ENCODE measurements at regions not wholly inside any gene's neighbourhood (a gene's known extent, or its start where the extent isn't known, plus 50 kb on each side); places are given as distances from the start of the nearest gene placed in this dataset.

DNA sequence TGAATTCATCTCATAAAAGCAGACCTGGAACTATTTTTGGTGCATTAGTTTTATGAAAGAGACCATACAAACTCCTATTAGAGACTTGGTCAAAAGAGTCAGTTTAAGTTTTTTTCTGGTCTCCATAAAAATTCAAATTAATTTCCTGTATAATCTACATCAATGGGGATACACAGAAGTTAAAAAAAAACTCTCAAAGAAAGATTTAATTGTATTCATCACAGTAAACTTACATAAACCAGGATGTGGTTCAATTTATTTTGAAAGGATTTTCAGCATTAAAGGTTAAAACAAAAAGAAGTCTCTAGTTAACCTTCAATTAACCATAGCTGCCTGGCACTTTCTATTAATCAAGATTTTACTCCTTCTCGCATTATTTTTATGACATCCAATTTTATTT is 530.3 kb upstream of the KCNMB2 start:
- no peak for TF ChIP-seq POLR2A (IDR thresholded peaks at IDR 0.05; ENCODE audit: low read depth, low read length)
- no peak for TF ChIP-seq TAF1 (IDR thresholded peaks at IDR 0.05; ENCODE audit: low read depth, low read length)

Data from GM12891 (cell line).